ENCODE measurements at regions not wholly inside any gene's neighbourhood (a gene's known extent, or its start where the extent isn't known, plus 50 kb on each side); places are given as distances from the start of the nearest gene placed in this dataset.

DNA sequence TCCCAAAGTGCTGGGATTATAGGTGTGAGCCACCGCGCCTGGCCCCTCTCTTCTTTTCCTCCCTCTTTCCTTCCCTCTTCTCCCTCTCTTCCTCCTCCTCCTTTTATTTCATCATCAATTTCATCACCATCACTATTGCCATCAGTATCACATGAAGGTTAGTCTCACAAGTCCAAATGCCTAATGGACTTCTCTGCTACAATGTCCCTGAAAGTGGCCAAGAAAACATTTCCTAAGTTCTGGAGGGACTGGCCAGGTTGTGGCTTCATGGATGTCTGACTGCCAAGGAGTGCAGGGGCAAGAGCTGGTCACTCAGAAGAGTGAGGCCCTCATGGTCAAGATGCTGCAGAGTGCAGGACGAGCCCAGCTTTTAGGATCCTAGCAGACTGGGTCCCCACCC is 97.6 kb downstream of the SYNE3 start:
- TF ChIP-seq, protein P1, sequence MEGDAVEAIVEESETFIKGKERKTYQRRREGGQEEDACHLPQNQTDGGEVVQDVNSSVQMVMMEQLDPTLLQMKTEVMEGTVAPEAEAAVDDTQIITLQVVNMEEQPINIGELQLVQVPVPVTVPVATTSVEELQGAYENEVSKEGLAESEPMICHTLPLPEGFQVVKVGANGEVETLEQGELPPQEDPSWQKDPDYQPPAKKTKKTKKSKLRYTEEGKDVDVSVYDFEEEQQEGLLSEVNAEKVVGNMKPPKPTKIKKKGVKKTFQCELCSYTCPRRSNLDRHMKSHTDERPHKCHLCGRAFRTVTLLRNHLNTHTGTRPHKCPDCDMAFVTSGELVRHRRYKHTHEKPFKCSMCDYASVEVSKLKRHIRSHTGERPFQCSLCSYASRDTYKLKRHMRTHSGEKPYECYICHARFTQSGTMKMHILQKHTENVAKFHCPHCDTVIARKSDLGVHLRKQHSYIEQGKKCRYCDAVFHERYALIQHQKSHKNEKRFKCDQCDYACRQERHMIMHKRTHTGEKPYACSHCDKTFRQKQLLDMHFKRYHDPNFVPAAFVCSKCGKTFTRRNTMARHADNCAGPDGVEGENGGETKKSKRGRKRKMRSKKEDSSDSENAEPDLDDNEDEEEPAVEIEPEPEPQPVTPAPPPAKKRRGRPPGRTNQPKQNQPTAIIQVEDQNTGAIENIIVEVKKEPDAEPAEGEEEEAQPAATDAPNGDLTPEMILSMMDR (IDR thresholded peaks at IDR 0.05; ENCODE audit: low read depth, low read length, missing input control), result no peak
- TF ChIP-seq, protein P2, sequence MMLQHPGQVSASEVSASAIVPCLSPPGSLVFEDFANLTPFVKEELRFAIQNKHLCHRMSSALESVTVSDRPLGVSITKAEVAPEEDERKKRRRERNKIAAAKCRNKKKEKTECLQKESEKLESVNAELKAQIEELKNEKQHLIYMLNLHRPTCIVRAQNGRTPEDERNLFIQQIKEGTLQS (IDR thresholded peaks at IDR 0.05), result no peak
- TF ChIP-seq RAD21 (IDR thresholded peaks at IDR 0.05) (no peak), JUND (IDR thresholded peaks at IDR 0.05) (no peak), TAF1 (conservative IDR thresholded peaks at IDR 0.05) (no peak), GABPA (IDR thresholded peaks at IDR 0.05 in 1 of 2, conservative IDR thresholded peaks at IDR 0.05 in 1 of 2) (no peak), YY1 (IDR thresholded peaks at IDR 0.05) (no peak), SP1 (IDR thresholded peaks at IDR 0.05) (no peak), RXRA (IDR thresholded peaks at IDR 0.05) (no peak), FOXA1 (IDR thresholded peaks at IDR 0.05) (no peak), EGR1 (IDR thresholded peaks at IDR 0.05; ENCODE audit: low read depth in 2 of 2) (no peak), NR2F2 (IDR thresholded peaks at IDR 0.05) (no peak)
- TF ChIP-seq, protein P3, sequence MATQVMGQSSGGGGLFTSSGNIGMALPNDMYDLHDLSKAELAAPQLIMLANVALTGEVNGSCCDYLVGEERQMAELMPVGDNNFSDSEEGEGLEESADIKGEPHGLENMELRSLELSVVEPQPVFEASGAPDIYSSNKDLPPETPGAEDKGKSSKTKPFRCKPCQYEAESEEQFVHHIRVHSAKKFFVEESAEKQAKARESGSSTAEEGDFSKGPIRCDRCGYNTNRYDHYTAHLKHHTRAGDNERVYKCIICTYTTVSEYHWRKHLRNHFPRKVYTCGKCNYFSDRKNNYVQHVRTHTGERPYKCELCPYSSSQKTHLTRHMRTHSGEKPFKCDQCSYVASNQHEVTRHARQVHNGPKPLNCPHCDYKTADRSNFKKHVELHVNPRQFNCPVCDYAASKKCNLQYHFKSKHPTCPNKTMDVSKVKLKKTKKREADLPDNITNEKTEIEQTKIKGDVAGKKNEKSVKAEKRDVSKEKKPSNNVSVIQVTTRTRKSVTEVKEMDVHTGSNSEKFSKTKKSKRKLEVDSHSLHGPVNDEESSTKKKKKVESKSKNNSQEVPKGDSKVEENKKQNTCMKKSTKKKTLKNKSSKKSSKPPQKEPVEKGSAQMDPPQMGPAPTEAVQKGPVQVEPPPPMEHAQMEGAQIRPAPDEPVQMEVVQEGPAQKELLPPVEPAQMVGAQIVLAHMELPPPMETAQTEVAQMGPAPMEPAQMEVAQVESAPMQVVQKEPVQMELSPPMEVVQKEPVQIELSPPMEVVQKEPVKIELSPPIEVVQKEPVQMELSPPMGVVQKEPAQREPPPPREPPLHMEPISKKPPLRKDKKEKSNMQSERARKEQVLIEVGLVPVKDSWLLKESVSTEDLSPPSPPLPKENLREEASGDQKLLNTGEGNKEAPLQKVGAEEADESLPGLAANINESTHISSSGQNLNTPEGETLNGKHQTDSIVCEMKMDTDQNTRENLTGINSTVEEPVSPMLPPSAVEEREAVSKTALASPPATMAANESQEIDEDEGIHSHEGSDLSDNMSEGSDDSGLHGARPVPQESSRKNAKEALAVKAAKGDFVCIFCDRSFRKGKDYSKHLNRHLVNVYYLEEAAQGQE (IDR thresholded peaks at IDR 0.05), result no peak
- TF ChIP-seq, protein P4, sequence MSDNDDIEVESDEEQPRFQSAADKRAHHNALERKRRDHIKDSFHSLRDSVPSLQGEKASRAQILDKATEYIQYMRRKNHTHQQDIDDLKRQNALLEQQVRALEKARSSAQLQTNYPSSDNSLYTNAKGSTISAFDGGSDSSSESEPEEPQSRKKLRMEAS (IDR thresholded peaks at IDR 0.05), result no peak

Data from liver (tissue), 3 donors.